ENCODE measurements at regions not wholly inside any gene's neighbourhood (a gene's known extent, or its start where the extent isn't known, plus 50 kb on each side); places are given as distances from the start of the nearest gene placed in this dataset.

- no peak for DNase-seq (ENCODE audit: extremely low spot score)
- Histone ChIP-seq H3K36me3 (no peaks in the 10 kb centered on the region), H3K27ac (replicated peaks in 1 of 4) (no peak overlapping the region), H3K27me3 (no peaks in the 10 kb centered on the region), H3K9me3 (peaks cover 0 to 3% (median 0%) of the 10 kb centered on the region in 4 donors), H3K4me1 (no peaks in the 10 kb centered on the region), H3K4me3 (no peak overlapping the region)
- WGBS: 67% methylated on average over 2 of the region's 2 CpGs
- intact Hi-C loops (cut with DNase I): no loop called here
- no peak for TF ChIP-seq POLR2A (IDR thresholded peaks at IDR 0.05; ENCODE audit: low read depth)
- no peak for TF ChIP-seq POLR2AphosphoS5 (IDR thresholded peaks at IDR 0.05)
- TF ChIP-seq CTCF (IDR thresholded peaks at IDR 0.05): no peak
- no peak for TF ChIP-seq EP300 (IDR thresholded peaks at IDR 0.05)
Observed at GRCh38 chr6:155710704-155711103, 255.1 kb upstream of the NOX3 start.

- intact Hi-C loops (cut with DNase I): no loop called here
- Histone ChIP-seq H3K27me3 (no peaks in the 10 kb centered on the region), H3K36me3 (no peaks in the 10 kb centered on the region), H3K4me1 (no peaks in the 10 kb centered on the region), H3K4me3 (no peak overlapping the region), H3K9me3 (peaks cover 0 to 3% (median 0%) of the 10 kb centered on the region in 4 donors), H3K27ac (replicated peaks in 1 of 4) (no peak overlapping the region)
- no peak for DNase-seq (ENCODE audit: extremely low spot score)
- 90% methylated on average over 7 of the region's 10 CpGs for WGBS
- TF ChIP-seq POLR2A (IDR thresholded peaks at IDR 0.05; ENCODE audit: low read depth): no peak
- TF ChIP-seq POLR2AphosphoS5 (IDR thresholded peaks at IDR 0.05): no peak
Observed at GRCh38 chr6:155709262-155709661, 253.6 kb upstream of the NOX3 start.

- no peak overlapping the region for H3K27ac ChIP-seq (replicated peaks in 1 of 4)
- TF ChIP-seq POLR2A (IDR thresholded peaks at IDR 0.05; ENCODE audit: low read depth): no peak
- TF ChIP-seq EP300 (IDR thresholded peaks at IDR 0.05): no peak
- TF ChIP-seq POLR2AphosphoS5 (IDR thresholded peaks at IDR 0.05): no peak
- no peak for TF ChIP-seq CTCF (IDR thresholded peaks at IDR 0.05)
- H3K9me3 ChIP-seq: peaks cover 0 to 3% (median 0%) of the 10 kb centered on the region in 4 donors
- no peak overlapping the region for H3K4me3 ChIP-seq
- H3K27me3 ChIP-seq: no peaks in the 10 kb centered on the region
- no peaks in the 10 kb centered on the region for H3K4me1 ChIP-seq
- WGBS: 96% methylated on average over 5 of the region's 5 CpGs
- DNase-seq (ENCODE audit: extremely low spot score): no peak
- intact Hi-C loops (cut with DNase I): no loop called here
- H3K36me3 ChIP-seq: no peaks in the 10 kb centered on the region
Observed at GRCh38 chr6:155708100-155708499, 252.5 kb upstream of the NOX3 start.

- Histone ChIP-seq H3K4me3 (no peak overlapping the region), H3K27me3 (no peaks in the 10 kb centered on the region), H3K36me3 (no peaks in the 10 kb centered on the region), H3K9me3 (peaks cover 0 to 3% (median 0%) of the 10 kb centered on the region in 4 donors), H3K4me1 (no peaks in the 10 kb centered on the region), H3K27ac (replicated peaks in 1 of 4) (no peak overlapping the region)
- WGBS: 86% methylated on average over 1 of the region's 1 CpG
- no peak for DNase-seq (ENCODE audit: extremely low spot score)
- intact Hi-C loops (cut with DNase I): no loop called here
- TF ChIP-seq POLR2A (IDR thresholded peaks at IDR 0.05; ENCODE audit: low read depth) (no peak), CTCF (IDR thresholded peaks at IDR 0.05) (no peak), POLR2AphosphoS5 (IDR thresholded peaks at IDR 0.05) (no peak), EP300 (IDR thresholded peaks at IDR 0.05) (no peak)
Observed at GRCh38 chr6:155706806-155707205, 251.2 kb upstream of the NOX3 start.

- DNase-seq (ENCODE audit: extremely low spot score): no peak
- no peaks in the 10 kb centered on the region for H3K4me1 ChIP-seq
- H3K27ac ChIP-seq (replicated peaks in 1 of 4): no peak overlapping the region
- TF ChIP-seq POLR2A (IDR thresholded peaks at IDR 0.05; ENCODE audit: low read depth): no peak
- TF ChIP-seq CTCF (IDR thresholded peaks at IDR 0.05): no peak
- no peak for TF ChIP-seq EP300 (IDR thresholded peaks at IDR 0.05)
- TF ChIP-seq POLR2AphosphoS5 (IDR thresholded peaks at IDR 0.05): no peak
- WGBS: 68% methylated on average over 2 of the region's 2 CpGs
- intact Hi-C loops (cut with DNase I): no loop called here
- no peak overlapping the region for H3K4me3 ChIP-seq
- H3K27me3 ChIP-seq: no peaks in the 10 kb centered on the region
- H3K9me3 ChIP-seq: peaks cover 0 to 3% (median 0%) of the 10 kb centered on the region in 4 donors
- H3K36me3 ChIP-seq: no peaks in the 10 kb centered on the region
Observed at GRCh38 chr6:155706341-155706740, 250.7 kb upstream of the NOX3 start.

Data from esophagus muscularis mucosa (tissue), 4 donors.